Activated T-helper 17 cell treated with anti-CD3 and anti-CD28 coated beads, Interleukin-2, amount 50 U/mL, for 72 hours (primary cell): ENCODE measurements at regions not wholly inside any gene's neighbourhood (a gene's known extent, or its start where the extent isn't known, plus 50 kb on each side); places are given as distances from the start of the nearest gene placed in this dataset.
"Not testable (repeated sequence)": the region's sequence is repeated elsewhere in the genome, so short reads cannot be mapped to it uniquely, and the experiment has no call there.

Source experiments
- ATAC-seq: fragments of 150-1000 bp; cut with Tn5 transposase; replicated peaks from 2 replicates; pipeline ENCODE4 v1.10.0; 2021; ENCODE audit warnings: mild to moderate bottlenecking, moderate library complexity
- H3K27ac Mint-ChIP-seq: one replicate; pipeline ENCODE4 v1.8.0; 2022; ENCODE audit warnings: mixed read lengths
- H3K27me3 Mint-ChIP-seq: one replicate; pipeline ENCODE4 v1.8.0; 2022; ENCODE audit warnings: mixed read lengths
- H3K36me3 Mint-ChIP-seq: one replicate; pipeline ENCODE4 v1.8.0; 2022; ENCODE audit warnings: low read depth, mild to moderate bottlenecking, mixed read lengths
- H3K4me1 Mint-ChIP-seq: one replicate; pipeline ENCODE4 v1.8.0; 2022; ENCODE audit warnings: mixed read lengths
- H3K4me3 Mint-ChIP-seq: one replicate; pipeline ENCODE4 v1.8.0; 2022; ENCODE audit warnings: mild to moderate bottlenecking, mixed read lengths
- H3K9me3 Mint-ChIP-seq: one replicate; pipeline ENCODE4 v1.8.0; 2022; ENCODE audit warnings: mixed read lengths

GRCh38 chr14:87615822-87616679 is 376.9 kb downstream of the GALC start:
- Mint-ChIP-seq H3K36me3 (no peaks in the 10 kb centered on the region), H3K27ac (no peak overlapping the region), H3K4me3 (no peak overlapping the region), H3K4me1 (no peaks in the 10 kb centered on the region), H3K27me3 (peaks cover 3% of the 10 kb centered on the region), H3K9me3 (peaks cover 10% of the 10 kb centered on the region)
- no peak for ATAC-seq

- Mint-ChIP-seq H3K9me3 (peaks cover 3% of the 10 kb centered on the region), H3K27ac (no peak overlapping the region), H3K4me3 (no peak overlapping the region)
These were observed 377.9 kb downstream of the GALC start for GRCh38 chr14:87615047-87615446.

GRCh38 chr14:87613881-87614280 is 379.1 kb downstream of the GALC start:
- no peaks in the 10 kb centered on the region for H3K4me1 Mint-ChIP-seq
- no peak overlapping the region for H3K4me3 Mint-ChIP-seq
- peaks cover 3% of the 10 kb centered on the region for H3K9me3 Mint-ChIP-seq
- H3K27ac Mint-ChIP-seq: no peak overlapping the region
- ATAC-seq: no peak
- H3K27me3 Mint-ChIP-seq: peaks cover 3% of the 10 kb centered on the region
- no peaks in the 10 kb centered on the region for H3K36me3 Mint-ChIP-seq

More at GRCh38 chr14:87615047-87615446, 377.9 kb downstream of the GALC start:
- H3K4me1 Mint-ChIP-seq: no peaks in the 10 kb centered on the region
- no peaks in the 10 kb centered on the region for H3K36me3 Mint-ChIP-seq
- no peak for ATAC-seq
- peaks cover 3% of the 10 kb centered on the region for H3K27me3 Mint-ChIP-seq

- not testable (repeated sequence) for H3K4me3 Mint-ChIP-seq, ATAC-seq, H3K4me1 Mint-ChIP-seq, H3K27me3 Mint-ChIP-seq, H3K36me3 Mint-ChIP-seq, H3K27ac Mint-ChIP-seq
- peaks cover 10% of the 10 kb centered on the region for H3K9me3 Mint-ChIP-seq
These were observed 385.9 kb downstream of the GALC start for GRCh38 chr14:87607056-87607455.

GRCh38 chr14:87601036-87601435 is 391.9 kb downstream of the GALC start:
- Mint-ChIP-seq H3K9me3 (peaks cover 4% of the 10 kb centered on the region), H3K4me3 (no peak overlapping the region), H3K4me1 (no peaks in the 10 kb centered on the region), H3K27me3 (no peaks in the 10 kb centered on the region), H3K27ac (no peak overlapping the region), H3K36me3 (no peaks in the 10 kb centered on the region)
- no peak for ATAC-seq

GRCh38 chr14:87600240-87600639 is 392.7 kb downstream of the GALC start:
- H3K4me1 Mint-ChIP-seq: no peaks in the 10 kb centered on the region
- H3K27me3 Mint-ChIP-seq: no peaks in the 10 kb centered on the region
- no peak overlapping the region for H3K4me3 Mint-ChIP-seq
- H3K9me3 Mint-ChIP-seq: peaks cover 4% of the 10 kb centered on the region
- no peak for ATAC-seq
- H3K36me3 Mint-ChIP-seq: no peaks in the 10 kb centered on the region
- no peak overlapping the region for H3K27ac Mint-ChIP-seq

GRCh38 chr14:87581298-87581697 is 411.7 kb downstream of the GALC start:
- Mint-ChIP-seq H3K9me3 (no peaks in the 10 kb centered on the region), H3K27ac (no peak overlapping the region), H3K27me3 (no peaks in the 10 kb centered on the region), H3K4me1 (no peaks in the 10 kb centered on the region), H3K4me3 (no peak overlapping the region), H3K36me3 (no peaks in the 10 kb centered on the region)
- ATAC-seq: no peak

GRCh38 chr14:87579036-87579435 is 413.9 kb downstream of the GALC start:
- Mint-ChIP-seq H3K27me3 (no peaks in the 10 kb centered on the region), H3K4me1 (no peaks in the 10 kb centered on the region), H3K27ac (no peak overlapping the region), H3K9me3 (no peaks in the 10 kb centered on the region), H3K4me3 (no peak overlapping the region), H3K36me3 (no peaks in the 10 kb centered on the region)
- no peak for ATAC-seq

- H3K4me3 Mint-ChIP-seq: no peak overlapping the region
- no peaks in the 10 kb centered on the region for H3K9me3 Mint-ChIP-seq
- ATAC-seq: no peak
- no peaks in the 10 kb centered on the region for H3K27me3 Mint-ChIP-seq
- no peaks in the 10 kb centered on the region for H3K36me3 Mint-ChIP-seq
- no peak overlapping the region for H3K27ac Mint-ChIP-seq
- no peaks in the 10 kb centered on the region for H3K4me1 Mint-ChIP-seq
These were observed 417.6 kb downstream of the GALC start for GRCh38 chr14:87575378-87575777.

GRCh38 chr14:87573591-87573990 is 419.4 kb downstream of the GALC start:
- Mint-ChIP-seq H3K4me3 (no peak overlapping the region), H3K36me3 (no peaks in the 10 kb centered on the region), H3K4me1 (no peaks in the 10 kb centered on the region), H3K27ac (no peak overlapping the region), H3K27me3 (no peaks in the 10 kb centered on the region), H3K9me3 (no peaks in the 10 kb centered on the region)
- ATAC-seq: no peak

- Mint-ChIP-seq H3K36me3 (no peaks in the 10 kb centered on the region), H3K4me1 (no peaks in the 10 kb centered on the region), H3K9me3 (peaks cover 5% of the 10 kb centered on the region), H3K27me3 (no peaks in the 10 kb centered on the region), H3K4me3 (no peak overlapping the region), H3K27ac (no peak overlapping the region)
- no peak for ATAC-seq
These were observed 425.2 kb downstream of the GALC start for GRCh38 chr14:87567618-87568295.

GRCh38 chr14:87566991-87567390 is 426.0 kb downstream of the GALC start:
- no peaks in the 10 kb centered on the region for H3K4me1 Mint-ChIP-seq
- H3K36me3 Mint-ChIP-seq: no peaks in the 10 kb centered on the region
- H3K27ac Mint-ChIP-seq: no peak overlapping the region
- H3K4me3 Mint-ChIP-seq: no peak overlapping the region
- no peaks in the 10 kb centered on the region for H3K27me3 Mint-ChIP-seq
- no peak for ATAC-seq
- peaks cover 7% of the 10 kb centered on the region for H3K9me3 Mint-ChIP-seq

- Mint-ChIP-seq H3K4me3 (no peak overlapping the region), H3K9me3 (peaks cover 15% of the 10 kb centered on the region), H3K27ac (no peak overlapping the region), H3K36me3 (no peaks in the 10 kb centered on the region), H3K4me1 (no peaks in the 10 kb centered on the region), H3K27me3 (no peaks in the 10 kb centered on the region)
- no peak for ATAC-seq
These were observed 445.4 kb downstream of the GALC start for GRCh38 chr14:87547536-87547935.

GRCh38 chr14:87542288-87542687 is 450.7 kb downstream of the GALC start:
- Mint-ChIP-seq H3K27ac (no peak overlapping the region), H3K4me1 (no peaks in the 10 kb centered on the region)
- ATAC-seq: no peak

GRCh38 chr14:87540339-87540738 is 452.6 kb downstream of the GALC start:
- Mint-ChIP-seq H3K27ac (no peak overlapping the region), H3K36me3 (no peaks in the 10 kb centered on the region), H3K4me1 (no peaks in the 10 kb centered on the region), H3K27me3 (no peaks in the 10 kb centered on the region), H3K4me3 (no peak overlapping the region), H3K9me3 (no peaks in the 10 kb centered on the region)
- ATAC-seq: no peak

More at GRCh38 chr14:87542288-87542687, 450.7 kb downstream of the GALC start:
- Mint-ChIP-seq H3K9me3 (peaks cover 9% of the 10 kb centered on the region), H3K27me3 (no peaks in the 10 kb centered on the region), H3K36me3 (no peaks in the 10 kb centered on the region), H3K4me3 (no peak overlapping the region)
